Ishikawa (cell line): ENCODE measurements at regions not wholly inside any gene's neighbourhood (a gene's known extent, or its start where the extent isn't known, plus 50 kb on each side); places are given as distances from the start of the nearest gene placed in this dataset.

ENCODE experiments used
- CEBPB ChIP-seq: IDR thresholded peaks from 2 replicates; pipeline ENCODE4 v1.6.1; 2012
- CREB1 ChIP-seq: IDR thresholded peaks from 2 replicates; pipeline ENCODE4 v1.6.1; 2012; ENCODE audit warnings: low read depth
- EGR1 ChIP-seq: IDR thresholded peaks from 2 replicates; pipeline ENCODE4 v1.6.1; 2012
- EP300 ChIP-seq: IDR thresholded peaks from 2 replicates; pipeline ENCODE4 v1.6.1; 2012; ENCODE audit warnings: borderline replicate concordance
- FOXM1 ChIP-seq: IDR thresholded peaks from 2 replicates; pipeline ENCODE4 v1.6.1; 2012; ENCODE audit warnings: low read depth, borderline replicate concordance
- MAX ChIP-seq: IDR thresholded peaks from 2 replicates; pipeline ENCODE4 v1.6.1; 2012
- NFIC ChIP-seq: IDR thresholded peaks from 2 replicates; pipeline ENCODE4 v1.6.1; 2012
- RAD21 ChIP-seq: IDR thresholded peaks from 2 replicates; pipeline ENCODE4 v1.6.1; 2012; ENCODE audit warnings: low read depth
- REST ChIP-seq: IDR thresholded peaks from 2 replicates; pipeline ENCODE4 v1.6.1; 2012; ENCODE audit warnings: low read depth, mild to moderate bottlenecking
- TAF1 ChIP-seq: IDR thresholded peaks from 2 replicates; pipeline ENCODE4 v1.6.1; 2012; ENCODE audit warnings: low read depth, mild to moderate bottlenecking
- TCF12 ChIP-seq: IDR thresholded peaks from 2 replicates; pipeline ENCODE4 v1.6.1; 2012; ENCODE audit warnings: low read depth
- TEAD4 ChIP-seq: IDR thresholded peaks from 2 replicates; pipeline ENCODE4 v1.6.1; 2012
- USF1 ChIP-seq: IDR thresholded peaks from 2 replicates; pipeline ENCODE4 v1.6.1; 2012
- YY1 ChIP-seq: IDR thresholded peaks from 2 replicates; pipeline ENCODE4 v1.6.1; 2012; ENCODE audit warnings: low read depth
- ZBTB7A ChIP-seq: IDR thresholded peaks from 2 replicates; pipeline ENCODE4 v1.6.1; 2012; ENCODE audit warnings: low read depth

GRCh38 chr2:16246281-16246850, 306.0 kb downstream of the MYCN start:
- no peak for TF ChIP-seq ZBTB7A
- TF ChIP-seq NFIC, result no peak
- no peak for TF ChIP-seq CEBPB
- no peak for TF ChIP-seq FOXM1
- no peak for TF ChIP-seq USF1
- TF ChIP-seq TAF1, result no peak
- no peak for TF ChIP-seq RAD21
- TF ChIP-seq YY1, result no peak
- TF ChIP-seq CREB1, result no peak
- TF ChIP-seq REST, result no peak
- TF ChIP-seq MAX, result no peak
- TF ChIP-seq EGR1, result no peak

GRCh38 chr2:16245481-16246054, 305.2 kb downstream of the MYCN start:
- TF ChIP-seq EGR1, result no peak
- TF ChIP-seq CEBPB, result no peak
- no peak for TF ChIP-seq REST
- TF ChIP-seq ZBTB7A, result no peak
- no peak for TF ChIP-seq TEAD4
- TF ChIP-seq TCF12, result no peak
- TF ChIP-seq NFIC, result no peak
- TF ChIP-seq FOXM1, result no peak

GRCh38 chr2:16244966-16245320, 304.6 kb downstream of the MYCN start:
- TF ChIP-seq TEAD4 (no peak), CEBPB (no peak), REST (no peak), NFIC (no peak), ZBTB7A (no peak), RAD21 (no peak), TAF1 (no peak), CREB1 (no peak), YY1 (no peak), FOXM1 (no peak)

- TF ChIP-seq REST (no peak), MAX (no peak), TCF12 (no peak), RAD21 (no peak), EP300 (no peak), EGR1 (no peak), ZBTB7A (no peak), CEBPB (no peak), USF1 (no peak)
These were observed 304.0 kb downstream of the MYCN start for GRCh38 chr2:16244153-16244965.
